A673 (cell line): ENCODE measurements at regions not wholly inside any gene's neighbourhood (a gene's known extent, or its start where the extent isn't known, plus 50 kb on each side); places are given as distances from the start of the nearest gene placed in this dataset.

Experiments
- BruUV-seq: library from RNA; stranded (reverse); fragments of 400-500 nt; replicated peaks from 2 replicates; lab custom pipeline; 2021; lab: Mats Ljungman, UMichigan
- CTCF ChIA-PET: fragments of 300-600 bp; sonication (Branson Sonifier 250); formaldehyde crosslinking; loops from one replicate; lab custom pipeline; 2022; ENCODE audit warnings: antibody characterized with exemption; lab: Charles Lee
- POLR2A ChIA-PET: fragments of 300-600 bp; sonication (Branson Sonifier 250); formaldehyde crosslinking; loops from one replicate; lab custom pipeline; 2022; ENCODE audit warnings: antibody characterized with exemption; ENCODE audit not compliant: low non-redundant PET; lab: Charles Lee
- DNase-seq: peaks from one replicate; pipeline ENCODE4 v3.0.0-alpha.2; 2015; ENCODE audit warnings: low spot score
- H3K27ac ChIP-seq: fragments of 200-600 bp; sonication (generic); 2 replicates; pipeline ENCODE4 v1.5.1; 2016; ENCODE audit warnings: mixed run types, low read depth, mild to moderate bottlenecking, mixed read lengths, antibody characterized with exemption, low read length; ENCODE audit not compliant: poor library complexity, severe bottlenecking
- H3K27me3 ChIP-seq: fragments of 200-600 bp; sonication (generic); replicated peaks from 2 replicates; pipeline ENCODE4 v1.6.1; 2017; ENCODE audit warnings: mixed run types, low read depth, mild to moderate bottlenecking, mixed read lengths, antibody characterized with exemption, low read length; ENCODE audit not compliant: insufficient read depth, poor library complexity
- H3K36me3 ChIP-seq: fragments of 200-600 bp; sonication (generic); 2 replicates; pipeline ENCODE4 v1.6.1; 2016; ENCODE audit warnings: mixed run types, mild to moderate bottlenecking, mixed read lengths, antibody characterized with exemption, low read length; ENCODE audit not compliant: insufficient read depth, poor library complexity, severe bottlenecking
- H3K4me1 ChIP-seq: fragments of 200-600 bp; sonication (generic); 2 replicates; pipeline ENCODE4 v1.6.1; 2017; ENCODE audit warnings: mixed run types, mild to moderate bottlenecking, mixed read lengths, antibody characterized with exemption, low read length; ENCODE audit not compliant: insufficient read depth, poor library complexity, severe bottlenecking
- H3K4me3 ChIP-seq: fragments of 200-600 bp; sonication (generic); 2 replicates; pipeline ENCODE4 v1.5.1; 2016; ENCODE audit warnings: low read depth, mixed run types, mild to moderate bottlenecking, mixed read lengths, low read length; ENCODE audit not compliant: poor library complexity, severe bottlenecking
- H3K9me3 ChIP-seq: fragments of 200-600 bp; sonication (generic); 2 replicates; pipeline ENCODE4 v1.6.1; 2016; ENCODE audit warnings: mixed run types, low read depth, mild to moderate bottlenecking, mixed read lengths, antibody characterized with exemption, low read length; ENCODE audit not compliant: poor library complexity, severe bottlenecking
- CTCF ChIP-seq: fragments of 300-800, 200-600 bp; sonication (generic); conservative IDR thresholded peaks from 2 replicates; pipeline ENCODE4 v1.5.1; 2017; ENCODE audit warnings: low read depth, mild to moderate bottlenecking, antibody characterized with exemption, low read length, moderate library complexity, mixed read lengths
- EZH2 ChIP-seq: fragments of 200-600 bp; sonication (generic); IDR thresholded peaks from 2 replicates; pipeline ENCODE4 v1.6.1; 2017; ENCODE audit warnings: borderline replicate concordance, low read depth, mild to moderate bottlenecking, mixed read lengths, antibody characterized with exemption, low read length; ENCODE audit not compliant: poor library complexity, severe bottlenecking
- intact Hi-C: fragments of 100-400 bp; cut with micrococcal nuclease; formaldehyde crosslinking; loops from one replicate; pipeline ENCODE4 v1.10.0; 2022; ENCODE audit not compliant: unreplicated experiment

GRCh38 chr3:82802501-82802900, 1041.1 kb upstream of the GBE1 start:
- CTCF ChIA-PET = no interaction called here
- intact Hi-C loops = no loop called here
- Histone ChIP-seq H3K4me1 (no peaks in the 10 kb centered on the region), H3K36me3 (no peaks in the 10 kb centered on the region), H3K27me3 (no peaks in the 10 kb centered on the region), H3K9me3 (peaks cover 2% of the 10 kb centered on the region), H3K4me3 (no peak overlapping the region), H3K27ac (no peak overlapping the region)
- BruUV-seq = no TSS peak
- peak; percentile 1 for DNase-seq
- no peak for TF ChIP-seq CTCF
- no peak for TF ChIP-seq EZH2
- POLR2A ChIA-PET = no interaction called here

- Histone ChIP-seq H3K27me3 (no peaks in the 10 kb centered on the region), H3K36me3 (no peaks in the 10 kb centered on the region), H3K4me3 (no peak overlapping the region), H3K9me3 (peaks cover 2% of the 10 kb centered on the region), H3K27ac (no peak overlapping the region), H3K4me1 (no peaks in the 10 kb centered on the region)
- POLR2A ChIA-PET = no interaction called here
- no peak for DNase-seq
- CTCF ChIA-PET = no interaction called here
- no peak for TF ChIP-seq CTCF
- TF ChIP-seq EZH2 = no peak
- BruUV-seq = no TSS peak
- intact Hi-C loops = no loop called here
Measured at GRCh38 chr3:82800248-82800647, 1038.8 kb upstream of the GBE1 start.

- no peaks in the 10 kb centered on the region for H3K36me3 ChIP-seq
- no TSS peak for BruUV-seq
- no peak overlapping the region for H3K27ac ChIP-seq
- intact Hi-C loops = no loop called here
- no peak for DNase-seq
- H3K9me3 ChIP-seq = no peaks in the 10 kb centered on the region
- ChIA-PET POLR2A (no interaction called here), CTCF (no interaction called here)
- no peaks in the 10 kb centered on the region for H3K4me1 ChIP-seq
- TF ChIP-seq EZH2 = no peak
- TF ChIP-seq CTCF = no peak
- H3K27me3 ChIP-seq = no peaks in the 10 kb centered on the region
- H3K4me3 ChIP-seq = no peak overlapping the region
Measured at GRCh38 chr3:82796765-82797164, 1035.3 kb upstream of the GBE1 start.
